ENCODE measurements at regions not wholly inside any gene's neighbourhood (a gene's known extent, or its start where the extent isn't known, plus 50 kb on each side); places are given as distances from the start of the nearest gene placed in this dataset.

DNA sequence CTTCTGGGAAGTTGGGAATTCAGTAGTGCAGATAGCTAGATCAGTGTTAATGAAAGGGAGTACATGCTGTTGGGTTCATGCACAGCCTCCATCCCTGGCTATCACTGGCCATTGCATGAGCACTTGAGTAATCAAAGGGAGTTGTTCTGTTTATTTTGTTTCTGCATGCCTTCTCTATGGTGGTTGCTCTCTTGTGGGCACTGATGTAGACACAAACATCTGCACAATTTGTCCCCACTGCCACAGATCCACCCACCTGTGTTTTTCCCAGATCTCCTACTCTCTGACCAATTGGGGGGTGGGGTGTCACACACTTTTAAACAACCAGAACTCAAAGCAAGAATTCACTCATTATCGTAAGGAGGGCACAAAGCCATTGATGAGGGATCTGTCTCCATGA, 89.7 kb upstream of the DHRS4 start:
- no peak overlapping the region for H3K27ac Mint-ChIP-seq
- H3K9me3 Mint-ChIP-seq (ENCODE audit: insufficient read depth): no peaks in the 10 kb centered on the region
- H3K27ac ChIP-seq (ENCODE audit: low read length in 2 of 2): no peak overlapping the region
- H3K4me1 ChIP-seq (ENCODE audit: control insufficient read depth in 2 of 2, insufficient read depth in 2 of 2, low read length in 2 of 2): no peaks in the 10 kb centered on the region
- H3K4me3 ChIP-seq (ENCODE audit: control extremely low read depth in 1 of 5, extremely low read depth in 1 of 5, insufficient read depth in 1 of 5, low read depth in 2 of 5, low read length in 4 of 5): no peak overlapping the region
- ChIA-PET POLR2A (no interaction called here), CTCF (no interaction called here)
- TF ChIP-seq, protein P1, sequence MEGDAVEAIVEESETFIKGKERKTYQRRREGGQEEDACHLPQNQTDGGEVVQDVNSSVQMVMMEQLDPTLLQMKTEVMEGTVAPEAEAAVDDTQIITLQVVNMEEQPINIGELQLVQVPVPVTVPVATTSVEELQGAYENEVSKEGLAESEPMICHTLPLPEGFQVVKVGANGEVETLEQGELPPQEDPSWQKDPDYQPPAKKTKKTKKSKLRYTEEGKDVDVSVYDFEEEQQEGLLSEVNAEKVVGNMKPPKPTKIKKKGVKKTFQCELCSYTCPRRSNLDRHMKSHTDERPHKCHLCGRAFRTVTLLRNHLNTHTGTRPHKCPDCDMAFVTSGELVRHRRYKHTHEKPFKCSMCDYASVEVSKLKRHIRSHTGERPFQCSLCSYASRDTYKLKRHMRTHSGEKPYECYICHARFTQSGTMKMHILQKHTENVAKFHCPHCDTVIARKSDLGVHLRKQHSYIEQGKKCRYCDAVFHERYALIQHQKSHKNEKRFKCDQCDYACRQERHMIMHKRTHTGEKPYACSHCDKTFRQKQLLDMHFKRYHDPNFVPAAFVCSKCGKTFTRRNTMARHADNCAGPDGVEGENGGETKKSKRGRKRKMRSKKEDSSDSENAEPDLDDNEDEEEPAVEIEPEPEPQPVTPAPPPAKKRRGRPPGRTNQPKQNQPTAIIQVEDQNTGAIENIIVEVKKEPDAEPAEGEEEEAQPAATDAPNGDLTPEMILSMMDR (IDR thresholded peaks at IDR 0.05): no peak
- no peak for TF ChIP-seq EZH2 (IDR thresholded peaks at IDR 0.05; ENCODE audit: borderline replicate concordance, insufficient read depth, low read depth, low read length, poor library complexity, severe bottlenecking)
- DNase-seq (no peak), ATAC-seq (ENCODE audit: low read depth) (no peak)
- no peak overlapping the region for H3K9ac ChIP-seq (ENCODE audit: low read length)
- WGBS (ENCODE audit: insufficient coverage): 60% methylated on average over 1 of the region's 1 CpG
- peaks cover 47% of the 10 kb centered on the region for H3K27me3 Mint-ChIP-seq
- intact Hi-C loops (cut with micrococcal nuclease): no loop called here
- no peak overlapping the region for H3K4me3 Mint-ChIP-seq
- H2AFZ ChIP-seq (ENCODE audit: insufficient read depth, low read depth, low read length, poor library complexity, severe bottlenecking): no peak overlapping the region
- H4K20me1 ChIP-seq (ENCODE audit: control insufficient read depth, insufficient read depth, low read length, poor library complexity, severe bottlenecking): no peaks in the 10 kb centered on the region
- no peaks in the 10 kb centered on the region for H3K79me2 ChIP-seq (ENCODE audit: control insufficient read depth, insufficient read depth, low read length)
- no peaks in the 10 kb centered on the region for H3K4me1 Mint-ChIP-seq
- H3K4me2 ChIP-seq (replicated peaks; ENCODE audit: low read depth, low read length, poor library complexity, severe bottlenecking): no peak overlapping the region
- peaks cover 0 to 9% (median under 1%) of the 10 kb centered on the region in 4 experiments for H3K27me3 ChIP-seq (replicated peaks in 1 of 4; ENCODE audit: control extremely low read depth in 1 of 4, control insufficient read depth in 3 of 4, insufficient read depth in 4 of 4, low read length in 3 of 4)
- H3K9me3 ChIP-seq (ENCODE audit: control extremely low read depth in 1 of 3, control insufficient read depth in 2 of 3, insufficient read depth in 1 of 3, low read length in 2 of 3): no peaks in the 10 kb centered on the region
- no peaks in the 10 kb centered on the region for H3K36me3 ChIP-seq (replicated peaks in 1 of 2; ENCODE audit: control extremely low read depth in 1 of 2, control insufficient read depth in 1 of 2, extremely low read depth in 1 of 2, insufficient read depth in 2 of 2, low read length in 1 of 2)

GRCh38 chr14:23864259-23864658, 89.3 kb upstream of the DHRS4 start:
- ATAC-seq (ENCODE audit: low read depth) (no peak), DNase-seq (no peak)
- Histone ChIP-seq H3K27ac (ENCODE audit: low read length in 2 of 2) (no peak overlapping the region), H3K36me3 (replicated peaks in 1 of 2; ENCODE audit: control extremely low read depth in 1 of 2, control insufficient read depth in 1 of 2, extremely low read depth in 1 of 2, insufficient read depth in 2 of 2, low read length in 1 of 2) (no peaks in the 10 kb centered on the region), H3K4me3 (ENCODE audit: control extremely low read depth in 1 of 5, extremely low read depth in 1 of 5, insufficient read depth in 1 of 5, low read depth in 2 of 5, low read length in 4 of 5) (no peak overlapping the region), H3K4me1 (ENCODE audit: control insufficient read depth in 2 of 2, insufficient read depth in 2 of 2, low read length in 2 of 2) (no peaks in the 10 kb centered on the region), H3K9ac (ENCODE audit: low read length) (no peak overlapping the region), H2AFZ (ENCODE audit: insufficient read depth, low read depth, low read length, poor library complexity, severe bottlenecking) (no peak overlapping the region), H3K27me3 (replicated peaks in 1 of 4; ENCODE audit: control extremely low read depth in 1 of 4, control insufficient read depth in 3 of 4, insufficient read depth in 4 of 4, low read length in 3 of 4) (peaks cover 0 to 8% (median under 1%) of the 10 kb centered on the region in 4 experiments), H3K79me2 (ENCODE audit: control insufficient read depth, insufficient read depth, low read length) (no peaks in the 10 kb centered on the region), H4K20me1 (ENCODE audit: control insufficient read depth, insufficient read depth, low read length, poor library complexity, severe bottlenecking) (no peaks in the 10 kb centered on the region), H3K4me2 (replicated peaks; ENCODE audit: low read depth, low read length, poor library complexity, severe bottlenecking) (no peak overlapping the region), H3K9me3 (ENCODE audit: control extremely low read depth in 1 of 3, control insufficient read depth in 2 of 3, insufficient read depth in 1 of 3, low read length in 2 of 3) (no peaks in the 10 kb centered on the region)
- Mint-ChIP-seq H3K4me1 (no peaks in the 10 kb centered on the region), H3K4me3 (no peak overlapping the region), H3K9me3 (ENCODE audit: insufficient read depth) (no peaks in the 10 kb centered on the region), H3K27ac (no peak overlapping the region), H3K27me3 (peaks cover 47% of the 10 kb centered on the region)
- CTCF ChIA-PET: no interaction called here
- POLR2A ChIA-PET: no interaction called here
- intact Hi-C loops (cut with micrococcal nuclease): no loop called here
- WGBS (ENCODE audit: insufficient coverage): 100% methylated on average over 2 of the region's 2 CpGs
- TF ChIP-seq, protein P1 (IDR thresholded peaks at IDR 0.05): no peak
- TF ChIP-seq EZH2 (IDR thresholded peaks at IDR 0.05; ENCODE audit: borderline replicate concordance, insufficient read depth, low read depth, low read length, poor library complexity, severe bottlenecking): no peak

All from B cell (primary cell).